ENCODE measurements at regions not wholly inside any gene's neighbourhood (a gene's known extent, or its start where the extent isn't known, plus 50 kb on each side); places are given as distances from the start of the nearest gene placed in this dataset.

GRCh38 chr2:55761024-55761423, 67.4 kb upstream of the PNPT1 start (continued):
- TF ChIP-seq CTCF (tag by site-specific recombination; IDR thresholded peaks at IDR 0.05): no peak

GRCh38 chr2:55760125-55760524, 66.5 kb upstream of the PNPT1 start:
- H3K36me3 ChIP-seq (ENCODE audit: control insufficient read depth in 2 of 2, insufficient read depth in 1 of 2, low read length in 2 of 2): no peaks in the 10 kb centered on the region
- no peaks in the 10 kb centered on the region for H3K9me3 ChIP-seq (ENCODE audit: control insufficient read depth, insufficient read depth, low read depth, low read length)
- POLR2A ChIA-PET: no interaction called here
- no peak overlapping the region for H3K27ac ChIP-seq (ENCODE audit: extremely low read depth, low read depth, low read length)
- no peak overlapping the region for H3K4me3 ChIP-seq (ENCODE audit: low read depth, low read length)
- no peaks in the 10 kb centered on the region for H3K4me1 ChIP-seq (ENCODE audit: control insufficient read depth, insufficient read depth, low read length)
- CTCF ChIA-PET: no interaction called here
- TF ChIP-seq ZSCAN18 (tag by site-specific recombination; IDR thresholded peaks at IDR 0.05) (no peak), ZBTB6 (tag by site-specific recombination; IDR thresholded peaks at IDR 0.05) (no peak), GLIS2 (tag by site-specific recombination; IDR thresholded peaks at IDR 0.05) (no peak), ZNF148 (tag by site-specific recombination; IDR thresholded peaks at IDR 0.05; ENCODE audit: borderline replicate concordance) (no peak), ZNF510 (tag by site-specific recombination; IDR thresholded peaks at IDR 0.05; ENCODE audit: insufficient replicate concordance) (peak; percentile 26), YY1 (tag by site-specific recombination; IDR thresholded peaks at IDR 0.05) (no peak), ZNF211 (tag by site-specific recombination; IDR thresholded peaks at IDR 0.05; ENCODE audit: low read depth) (no peak), ZNF544 (tag by site-specific recombination; IDR thresholded peaks at IDR 0.05) (no peak), HOXC10 (CRISPR knock-in tag; IDR thresholded peaks at IDR 0.05) (no peak), ZBTB11 (tag by site-specific recombination; conservative IDR thresholded peaks at IDR 0.05; ENCODE audit: low read depth) (peak; percentile 64), ZNF623 (tag by site-specific recombination; IDR thresholded peaks at IDR 0.05) (peak; percentile 32; the same call in 1 of the 2 replicates), ZNF791 (tag by site-specific recombination; IDR thresholded peaks at IDR 0.05) (no peak), ZXDB (tag by site-specific recombination; IDR thresholded peaks at IDR 0.05) (0 out of 2 replicates have a peak, but pooled peaks have one; percentile 16), GFI1B (tag by site-specific recombination; IDR thresholded peaks at IDR 0.05) (no peak), ZNF169 (tag by site-specific recombination; IDR thresholded peaks at IDR 0.05) (no peak), ZNF692 (tag by site-specific recombination; IDR thresholded peaks at IDR 0.05) (no peak), ZNF239 (tag by site-specific recombination; IDR thresholded peaks at IDR 0.05) (no peak), ZNF555 (tag by site-specific recombination; conservative IDR thresholded peaks at IDR 0.05) (peak; percentile 52), ZNF423 (tag by site-specific recombination; IDR thresholded peaks at IDR 0.05) (no peak), KLF8 (tag by site-specific recombination; IDR thresholded peaks at IDR 0.05) (no peak), ZNF426 (tag by site-specific recombination; IDR thresholded peaks at IDR 0.05) (peak; percentile 55), ZNF785 (tag by site-specific recombination; IDR thresholded peaks at IDR 0.05) (no peak), ZNF140 (tag by site-specific recombination; IDR thresholded peaks at IDR 0.05) (peak; percentile 40; the same call in 1 of the 2 replicates)

Data from HEK293 (cell line).